ELR (cell line): ENCODE measurements at regions not wholly inside any gene's neighbourhood (a gene's known extent, or its start where the extent isn't known, plus 50 kb on each side); places are given as distances from the start of the nearest gene placed in this dataset.
"Not testable (repeated sequence)": the region's sequence is repeated elsewhere in the genome, so short reads cannot be mapped to it uniquely, and the experiment has no call there.

Experiments used
- DNase-seq: peaks from one replicate; pipeline ENCODE4 v3.0.0-alpha.2; 2015; ENCODE audit warnings: low read depth

- DNase-seq, result peak; percentile 55
Observed at GRCh38 chr9:41273549-41274267, 84.6 kb upstream of the ZNG1F start.

GRCh38 chr9:41272879-41273548, 83.9 kb upstream of the ZNG1F start:
- DNase-seq, result peak; percentile 2

GRCh38 chr9:41270992-41271391, 81.9 kb upstream of the ZNG1F start:
- DNase-seq, result not testable (repeated sequence)

GRCh38 chr9:41269471-41269870, 80.4 kb upstream of the ZNG1F start:
- not testable (repeated sequence) for DNase-seq

- DNase-seq, result peak; percentile 0
Observed at GRCh38 chr9:41269054-41269453, 79.9 kb upstream of the ZNG1F start.

- DNase-seq, result not testable (repeated sequence)
Observed at GRCh38 chr9:41266602-41267001, 77.5 kb upstream of the ZNG1F start.

GRCh38 chr9:41266000-41266399, 76.9 kb upstream of the ZNG1F start:
- DNase-seq, result not testable (repeated sequence)

- DNase-seq, result not testable (repeated sequence)
Observed at GRCh38 chr9:41251973-41252372, 62.9 kb upstream of the ZNG1F start.

- not testable (repeated sequence) for DNase-seq
Observed at GRCh38 chr9:41251101-41251500, 62.0 kb upstream of the ZNG1F start.

GRCh38 chr9:41246702-41247101, 57.6 kb upstream of the ZNG1F start:
- not testable (repeated sequence) for DNase-seq
